H9 (cell line): ENCODE measurements at regions not wholly inside any gene's neighbourhood (a gene's known extent, or its start where the extent isn't known, plus 50 kb on each side); places are given as distances from the start of the nearest gene placed in this dataset.

Experiments used
- DNase-seq: peaks from one replicate; pipeline ENCODE4 v3.0.0-alpha.2; 2017
- H2AFZ ChIP-seq: one replicate; pipeline ENCODE4 v1.6.1; 2013; ENCODE audit warnings: mild to moderate bottlenecking, low read length, control low read depth, moderate library complexity
- H2AK5ac ChIP-seq: 2 replicates; pipeline ENCODE4 v1.6.1; 2013; ENCODE audit warnings: low read length, control low read depth, mixed read lengths; ENCODE audit not compliant: insufficient read length
- H2BK120ac ChIP-seq: one replicate; pipeline ENCODE4 v1.6.1; 2013; ENCODE audit warnings: low read depth, mild to moderate bottlenecking, low read length, control low read depth, inconsistent platforms; ENCODE audit not compliant: poor library complexity, severe bottlenecking
- H2BK12ac ChIP-seq: 2 replicates; pipeline ENCODE4 v1.6.1; 2013; ENCODE audit warnings: low read length, control low read depth, mixed read lengths, low read depth; ENCODE audit not compliant: insufficient read length
- H2BK15ac ChIP-seq: 2 replicates; pipeline ENCODE4 v1.6.1; 2013; ENCODE audit warnings: low read depth, low read length, control low read depth
- H2BK20ac ChIP-seq: one replicate; pipeline ENCODE4 v1.6.1; 2013; ENCODE audit warnings: low read depth, mild to moderate bottlenecking, low read length, control low read depth, inconsistent platforms; ENCODE audit not compliant: poor library complexity, severe bottlenecking
- H2BK5ac ChIP-seq: 2 replicates; pipeline ENCODE4 v1.6.1; 2013; ENCODE audit warnings: low read length, control low read depth, mixed read lengths; ENCODE audit not compliant: insufficient read length
- H3K14ac ChIP-seq: 2 replicates; pipeline ENCODE4 v1.6.1; 2013; ENCODE audit warnings: low read length, control low read depth; ENCODE audit not compliant: insufficient read depth
- H3K18ac ChIP-seq: 2 replicates; pipeline ENCODE4 v1.6.1; 2013; ENCODE audit warnings: low read depth, mild to moderate bottlenecking, mixed read lengths, low read length, control low read depth; ENCODE audit not compliant: insufficient read length
- H3K23ac ChIP-seq: 2 replicates; pipeline ENCODE4 v1.6.1; 2013; ENCODE audit warnings: low read length, control low read depth, mixed read lengths, low read depth; ENCODE audit not compliant: insufficient read length
- H3K23me2 ChIP-seq: 2 replicates; pipeline ENCODE4 v1.6.1; 2013; ENCODE audit warnings: low read depth, mild to moderate bottlenecking, mixed read lengths, low read length, control low read depth; ENCODE audit not compliant: insufficient read length, poor library complexity, severe bottlenecking
- H3K27ac ChIP-seq: 2 replicates; pipeline ENCODE4 v1.5.1; 2013; ENCODE audit warnings: low read length, control low read depth, mixed read lengths, low read depth; ENCODE audit not compliant: insufficient read length
- H3K27me3 ChIP-seq: 2 replicates; pipeline ENCODE4 v1.6.1; 2013; ENCODE audit warnings: low read length, control low read depth, inconsistent platforms; ENCODE audit not compliant: insufficient read depth
- H3K4ac ChIP-seq: 2 replicates; pipeline ENCODE4 v1.6.1; 2013; ENCODE audit warnings: low read depth, mild to moderate bottlenecking, control low read depth, inconsistent platforms, low read length, moderate library complexity
- H3K4me1 ChIP-seq: 2 replicates; pipeline ENCODE4 v1.6.1; 2013; ENCODE audit warnings: low read length, control low read depth, inconsistent platforms; ENCODE audit not compliant: insufficient read depth
- H3K4me2 ChIP-seq: 2 replicates; pipeline ENCODE4 v1.6.1; 2013; ENCODE audit warnings: low read length, control low read depth, mixed read lengths; ENCODE audit not compliant: insufficient read length, insufficient read depth
- H3K56ac ChIP-seq: 2 replicates; pipeline ENCODE4 v1.6.1; 2013; ENCODE audit warnings: low read depth, mild to moderate bottlenecking, mixed read lengths, low read length, control low read depth; ENCODE audit not compliant: insufficient read length
- H3K79me1 ChIP-seq: 2 replicates; pipeline ENCODE4 v1.6.1; 2013; ENCODE audit warnings: low read depth, mild to moderate bottlenecking, moderate library complexity, low read length, control low read depth, inconsistent platforms; ENCODE audit not compliant: insufficient read depth, poor library complexity, severe bottlenecking
- H3K79me2 ChIP-seq: 2 replicates; pipeline ENCODE4 v1.6.1; 2013; ENCODE audit warnings: low read length, control low read depth, inconsistent platforms; ENCODE audit not compliant: insufficient read depth
- H3K9ac ChIP-seq: 2 replicates; pipeline ENCODE4 v1.6.1; 2013; ENCODE audit warnings: low read length, control low read depth, mixed read lengths; ENCODE audit not compliant: insufficient read length; ENCODE audit errors: extremely low read depth
- H3K9me3 ChIP-seq: one replicate; pipeline ENCODE4 v1.6.1; 2013; ENCODE audit warnings: low read depth, low read length, inconsistent platforms; ENCODE audit not compliant: control insufficient read depth
- H3T11ph ChIP-seq: one replicate; pipeline ENCODE4 v1.6.1; 2013; ENCODE audit warnings: mild to moderate bottlenecking, low read length, control low read depth, inconsistent platforms
- H4K20me1 ChIP-seq: one replicate; pipeline ENCODE4 v1.6.1; 2013; ENCODE audit not compliant: control insufficient read depth, insufficient read length, insufficient read depth
- H4K5ac ChIP-seq: 2 replicates; pipeline ENCODE4 v1.6.1; 2013; ENCODE audit warnings: low read depth, mild to moderate bottlenecking, mixed read lengths, low read length, control low read depth; ENCODE audit not compliant: insufficient read length
- H4K8ac ChIP-seq: replicated peaks from 2 replicates; pipeline ENCODE4 v1.6.1; 2013; ENCODE audit warnings: low read length, control low read depth, mixed read lengths, low read depth; ENCODE audit not compliant: insufficient read length
- H4K91ac ChIP-seq: 2 replicates; pipeline ENCODE4 v1.6.1; 2013; ENCODE audit warnings: low read depth, mild to moderate bottlenecking, moderate library complexity, mixed read lengths, low read length, control low read depth; ENCODE audit not compliant: insufficient read length
- H3K27ac Mint-ChIP-seq, 3 experiments: 2 replicates in 2 of 3; 3 replicates in 1 of 3; pipeline ENCODE4 v1.8.0; 2020 to 2021; ENCODE audit warnings: mixed read lengths in 3 of 3, mild to moderate bottlenecking in 1 of 3, moderate library complexity in 1 of 3
- H3K27me3 Mint-ChIP-seq: 2 replicates; pipeline ENCODE4 v1.8.0; 2021; ENCODE audit warnings: low read depth, mild to moderate bottlenecking, moderate library complexity, mixed read lengths
- H3K36me3 Mint-ChIP-seq, 3 experiments: 2 replicates in 2 of 3; 3 replicates in 1 of 3; pipeline ENCODE4 v1.8.0; 2020 to 2021; ENCODE audit warnings: low read depth in 3 of 3, mixed read lengths in 3 of 3; ENCODE audit not compliant: insufficient read depth in 1 of 3
- H3K4me1 Mint-ChIP-seq, 2 experiments: 2 replicates each; pipeline ENCODE4 v1.8.0; 2020; ENCODE audit warnings: mixed read lengths in 2 of 2
- H3K4me3 Mint-ChIP-seq, 2 experiments: 2 replicates in 1 of 2; 3 replicates in 1 of 2; pipeline ENCODE4 v1.8.0; 2020 to 2021; ENCODE audit warnings: mild to moderate bottlenecking in 2 of 2, mixed read lengths in 2 of 2, moderate library complexity in 1 of 2
- H3K9me3 Mint-ChIP-seq, 2 experiments: 2 replicates in 1 of 2; 3 replicates in 1 of 2; pipeline ENCODE4 v1.8.0; 2020; ENCODE audit warnings: mild to moderate bottlenecking in 2 of 2, mixed read lengths in 2 of 2, moderate library complexity in 1 of 2
- WGBS: extraction: QIAGEN DNeasy Blood & Tissue Kit; methylation state at CpG from one replicate; pipeline ENCODE4 v1.1.7; 2013; ENCODE audit warnings: missing lambda C conversion rate, low lambda C conversion rate, mixed read lengths; ENCODE audit not compliant: insufficient read length; ENCODE audit errors: extremely low coverage; 5-methylcytosine and 5-hydroxymethylcytosine counted together
- TF ChIP-seq, protein P1 (sequence below): fragments of 200-600 bp; sonication (generic); conservative IDR thresholded peaks from 3 replicates; pipeline ENCODE4 v1.8.0; 2021; ENCODE audit warnings: antibody characterized with exemption, mild to moderate bottlenecking

DNA sequence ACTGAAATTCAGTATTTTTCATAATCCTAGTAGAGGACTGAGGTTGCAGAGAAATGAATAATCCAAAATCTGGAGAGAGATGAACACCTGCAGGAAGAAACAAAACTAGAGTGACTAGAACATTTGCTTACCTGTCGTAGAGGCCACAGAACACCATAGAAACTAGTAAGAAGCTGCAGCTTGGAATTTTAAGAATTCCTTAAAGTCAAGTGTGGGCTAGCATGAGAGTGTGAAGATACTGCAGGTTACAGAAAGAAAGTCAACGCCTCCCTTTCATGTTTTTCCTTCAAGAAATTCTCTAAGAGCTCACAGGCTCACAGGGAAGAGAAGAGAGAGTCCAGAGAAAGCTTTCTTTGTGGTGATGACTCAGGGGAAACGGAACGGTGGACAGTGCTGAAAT, 633.7 kb downstream of the LRRIQ3 start:
- no peak overlapping the region for H2AFZ ChIP-seq
- H3K9me3 ChIP-seq, result peaks cover 4% of the 10 kb centered on the region
- no peak for DNase-seq
- no peak overlapping the region for H3K4me3 Mint-ChIP-seq
- H4K20me1 ChIP-seq, result no peaks in the 10 kb centered on the region
- H3K27ac ChIP-seq, result no peak overlapping the region
- no peaks in the 10 kb centered on the region for H3K27me3 Mint-ChIP-seq
- peaks cover 6 to 10% of the 10 kb centered on the region in 2 experiments for H3K4me1 Mint-ChIP-seq
- H3K79me1 ChIP-seq, result no peaks in the 10 kb centered on the region
- peak overlapping the region in 2 of 3 experiments; percentile 2 to 94; a peak in 3 of 7 replicates for H3K27ac Mint-ChIP-seq
- no peak overlapping the region for H4K8ac ChIP-seq
- no peak overlapping the region for H2BK12ac ChIP-seq
- no peak overlapping the region for H4K91ac ChIP-seq
- no peaks in the 10 kb centered on the region for H3K23me2 ChIP-seq
- H2BK20ac ChIP-seq, result no peak overlapping the region
- H3K18ac ChIP-seq, result no peak overlapping the region
- no peak overlapping the region for H3K4ac ChIP-seq
- no peak overlapping the region for H3K56ac ChIP-seq
- no peaks in the 10 kb centered on the region for H3K27me3 ChIP-seq
- WGBS, result no CpG with 5 or more reads among the region's 4 CpGs
- no peak overlapping the region for H2BK15ac ChIP-seq
- no peak overlapping the region for H2BK5ac ChIP-seq
- no peak overlapping the region for H2BK120ac ChIP-seq
- no peaks in the 10 kb centered on the region for H3K79me2 ChIP-seq
- TF ChIP-seq, protein P1, sequence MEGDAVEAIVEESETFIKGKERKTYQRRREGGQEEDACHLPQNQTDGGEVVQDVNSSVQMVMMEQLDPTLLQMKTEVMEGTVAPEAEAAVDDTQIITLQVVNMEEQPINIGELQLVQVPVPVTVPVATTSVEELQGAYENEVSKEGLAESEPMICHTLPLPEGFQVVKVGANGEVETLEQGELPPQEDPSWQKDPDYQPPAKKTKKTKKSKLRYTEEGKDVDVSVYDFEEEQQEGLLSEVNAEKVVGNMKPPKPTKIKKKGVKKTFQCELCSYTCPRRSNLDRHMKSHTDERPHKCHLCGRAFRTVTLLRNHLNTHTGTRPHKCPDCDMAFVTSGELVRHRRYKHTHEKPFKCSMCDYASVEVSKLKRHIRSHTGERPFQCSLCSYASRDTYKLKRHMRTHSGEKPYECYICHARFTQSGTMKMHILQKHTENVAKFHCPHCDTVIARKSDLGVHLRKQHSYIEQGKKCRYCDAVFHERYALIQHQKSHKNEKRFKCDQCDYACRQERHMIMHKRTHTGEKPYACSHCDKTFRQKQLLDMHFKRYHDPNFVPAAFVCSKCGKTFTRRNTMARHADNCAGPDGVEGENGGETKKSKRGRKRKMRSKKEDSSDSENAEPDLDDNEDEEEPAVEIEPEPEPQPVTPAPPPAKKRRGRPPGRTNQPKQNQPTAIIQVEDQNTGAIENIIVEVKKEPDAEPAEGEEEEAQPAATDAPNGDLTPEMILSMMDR, result no peak
- no peak overlapping the region for H3T11ph ChIP-seq
- peaks cover 2 to 15% (median 7%) of the 10 kb centered on the region in 3 experiments; a peak in 5 of 7 replicates for H3K36me3 Mint-ChIP-seq
- H3K14ac ChIP-seq, result no peak overlapping the region
- H3K9me3 Mint-ChIP-seq, result peaks cover 18 to 20% of the 10 kb centered on the region in 2 experiments; a peak in 4 of 5 replicates
- H4K5ac ChIP-seq, result no peak overlapping the region
- no peak overlapping the region for H2AK5ac ChIP-seq
- no peak overlapping the region for H3K9ac ChIP-seq
- no peak overlapping the region for H3K4me2 ChIP-seq
- no peaks in the 10 kb centered on the region; the same call in 1 of the 2 replicates for H3K4me1 ChIP-seq
- no peak overlapping the region for H3K23ac ChIP-seq
